SK-N-SH treated with all-trans-retinoic acid at 6 μM for 48 hours (cell line): ENCODE measurements at regions not wholly inside any gene's neighbourhood (a gene's known extent, or its start where the extent isn't known, plus 50 kb on each side); places are given as distances from the start of the nearest gene placed in this dataset.

Experiments used
- ATAC-seq: fragments of 200-7000 bp; cut with Tn5 transposase; 3 replicates; pipeline ENCODE4 v1.9.1; 2020; ENCODE audit warnings: mild to moderate bottlenecking, moderate library complexity
- ARNTL ChIP-seq: fragments of 450-650 bp; formaldehyde crosslinking; IDR thresholded peaks from 2 replicates; pipeline ENCODE4 v1.5.0; 2020; ENCODE audit warnings: low read depth, mild to moderate bottlenecking, moderate library complexity, borderline replicate concordance
- BACH2 ChIP-seq: fragments of 250-450 bp; sonication (Bioruptor Pico); IDR thresholded peaks from 2 replicates; pipeline ENCODE4 v1.9.0; 2021; ENCODE audit warnings: mild to moderate bottlenecking, borderline replicate concordance
- CREB5 ChIP-seq: fragments of 250-450 bp; sonication (Bioruptor Pico); IDR thresholded peaks from 2 replicates; pipeline ENCODE4 v1.5.1; 2020; ENCODE audit warnings: low read depth, mild to moderate bottlenecking, moderate library complexity
- CSDC2 ChIP-seq: fragments of 250-450 bp; sonication (Bioruptor Pico); IDR thresholded peaks from 2 replicates; pipeline ENCODE4 v1.5.0; 2020; ENCODE audit warnings: mild to moderate bottlenecking, moderate library complexity
- CSRNP3 ChIP-seq: fragments of 250-450 bp; sonication (Bioruptor Pico); IDR thresholded peaks from 2 replicates; pipeline ENCODE4 v1.5.1; 2021; ENCODE audit warnings: mild to moderate bottlenecking, moderate library complexity
- ESRRG ChIP-seq: fragments of 250-450 bp; sonication (Bioruptor Pico); IDR thresholded peaks from 2 replicates; pipeline ENCODE4 v1.6.1; 2021; ENCODE audit warnings: mild to moderate bottlenecking
- GLIS3 ChIP-seq: fragments of 250-450 bp; sonication (Bioruptor Pico); IDR thresholded peaks from 2 replicates; pipeline ENCODE4 v1.5.0; 2020; ENCODE audit warnings: mild to moderate bottlenecking, moderate library complexity
- ISL1 ChIP-seq: fragments of 250-450 bp; sonication (Bioruptor Pico); IDR thresholded peaks from 2 replicates; pipeline ENCODE4 v2.1.2; 2022; ENCODE audit warnings: mild to moderate bottlenecking, moderate library complexity
- OSR1 ChIP-seq: fragments of 250-450 bp; sonication (Bioruptor Pico); IDR thresholded peaks from 2 replicates; pipeline ENCODE4 v1.8.0; 2022; ENCODE audit warnings: moderate library complexity, mild to moderate bottlenecking, inconsistent platforms
- POU6F1 ChIP-seq: fragments of 250-450 bp; sonication (Bioruptor Pico); IDR thresholded peaks from 2 replicates; pipeline ENCODE4 v1.8.0; 2021; ENCODE audit warnings: low read depth, mild to moderate bottlenecking, moderate library complexity, borderline replicate concordance
- PPARA ChIP-seq: fragments of 250-450 bp; sonication (Bioruptor Pico); IDR thresholded peaks from 2 replicates; pipeline ENCODE4 v1.5.0; 2020; ENCODE audit warnings: mild to moderate bottlenecking, borderline replicate concordance
- RARB ChIP-seq: fragments of 250-450 bp; sonication (Bioruptor Pico); IDR thresholded peaks from 2 replicates; pipeline ENCODE4 v1.8.0; 2021; ENCODE audit warnings: mild to moderate bottlenecking, moderate library complexity
- SNAI2 ChIP-seq: fragments of 250-450 bp; sonication (Bioruptor Pico); IDR thresholded peaks from 2 replicates; pipeline ENCODE4 v1.5.0; 2020; ENCODE audit warnings: mild to moderate bottlenecking, moderate library complexity
- TCF4 ChIP-seq: fragments of 250-450 bp; sonication (Bioruptor Pico); IDR thresholded peaks from 2 replicates; pipeline ENCODE4 v1.8.0; 2021; ENCODE audit warnings: mild to moderate bottlenecking, moderate library complexity, borderline replicate concordance
- TOX ChIP-seq: fragments of 250-450 bp; sonication (Bioruptor Pico); IDR thresholded peaks from 2 replicates; pipeline ENCODE4 v1.8.0; 2021; ENCODE audit warnings: mild to moderate bottlenecking, moderate library complexity, borderline replicate concordance
- TSHZ2 ChIP-seq: fragments of 250-450 bp; sonication (Bioruptor Pico); IDR thresholded peaks from 2 replicates; pipeline ENCODE4 v1.5.0; 2020; ENCODE audit warnings: mild to moderate bottlenecking, moderate library complexity
- ZC3H10 ChIP-seq: fragments of 250-450 bp; sonication (Bioruptor Pico); IDR thresholded peaks from 2 replicates; pipeline ENCODE4 v1.5.1; 2021; ENCODE audit warnings: mild to moderate bottlenecking, moderate library complexity
- ZFP3 ChIP-seq: fragments of 250-450 bp; sonication (Bioruptor Pico); IDR thresholded peaks from 2 replicates; pipeline ENCODE4 v1.5.0; 2020; ENCODE audit warnings: mild to moderate bottlenecking, moderate library complexity
- ZFP30 ChIP-seq: fragments of 450-650 bp; formaldehyde crosslinking; IDR thresholded peaks from 2 replicates; pipeline ENCODE4 v1.5.0; 2022; ENCODE audit warnings: mild to moderate bottlenecking, moderate library complexity
- ZNF565 ChIP-seq: fragments of 450-650 bp; formaldehyde crosslinking; conservative IDR thresholded peaks from 2 replicates; pipeline ENCODE4 v1.5.0; 2020; ENCODE audit warnings: low read depth, mild to moderate bottlenecking, moderate library complexity
- ZNF70 ChIP-seq: fragments of 450-650 bp; formaldehyde crosslinking; IDR thresholded peaks from 2 replicates; pipeline ENCODE4 v1.5.0; 2020; ENCODE audit warnings: mild to moderate bottlenecking, moderate library complexity

GRCh38 chr9:90176901-90177300, 465.7 kb downstream of the DIRAS2 start:
- no peak for TF ChIP-seq CSDC2 (CRISPR knock-in tag)
- TF ChIP-seq ZFP30 (CRISPR knock-in tag), result no peak
- TF ChIP-seq OSR1 (CRISPR knock-in tag), result no peak
- no peak for TF ChIP-seq POU6F1 (CRISPR knock-in tag)
- no peak for ATAC-seq

GRCh38 chr9:90180381-90180780, 462.2 kb downstream of the DIRAS2 start:
- TF ChIP-seq ESRRG (CRISPR knock-in tag), result no peak
- TF ChIP-seq CSDC2 (CRISPR knock-in tag), result no peak
- TF ChIP-seq ZNF565 (CRISPR knock-in tag), result no peak
- TF ChIP-seq ZC3H10 (CRISPR knock-in tag), result no peak
- TF ChIP-seq ISL1 (CRISPR knock-in tag), result no peak
- no peak for TF ChIP-seq BACH2 (CRISPR knock-in tag)
- TF ChIP-seq ARNTL (CRISPR knock-in tag), result no peak
- TF ChIP-seq POU6F1 (CRISPR knock-in tag), result no peak
- TF ChIP-seq CREB5 (CRISPR knock-in tag), result no peak
- TF ChIP-seq ZNF70, result no peak
- no peak for ATAC-seq

GRCh38 chr9:90188656-90189055, 454.0 kb downstream of the DIRAS2 start:
- no peak for TF ChIP-seq CSRNP3 (CRISPR knock-in tag)
- no peak for TF ChIP-seq POU6F1 (CRISPR knock-in tag)
- TF ChIP-seq ARNTL (CRISPR knock-in tag), result no peak
- no peak for TF ChIP-seq ZNF70
- TF ChIP-seq CREB5 (CRISPR knock-in tag), result no peak
- no peak for TF ChIP-seq ESRRG (CRISPR knock-in tag)
- no peak for TF ChIP-seq SNAI2 (CRISPR knock-in tag)
- no peak for TF ChIP-seq TOX (CRISPR knock-in tag)
- no peak for TF ChIP-seq TSHZ2 (CRISPR knock-in tag)
- TF ChIP-seq GLIS3 (CRISPR knock-in tag), result no peak
- no peak for TF ChIP-seq ZC3H10 (CRISPR knock-in tag)
- no peak for TF ChIP-seq ZFP3 (CRISPR knock-in tag)
- TF ChIP-seq ISL1 (CRISPR knock-in tag), result no peak
- TF ChIP-seq RARB (CRISPR knock-in tag), result no peak
- TF ChIP-seq PPARA (CRISPR knock-in tag), result no peak
- TF ChIP-seq BACH2 (CRISPR knock-in tag), result no peak
- TF ChIP-seq TCF4 (CRISPR knock-in tag), result no peak
- no peak for TF ChIP-seq CSDC2 (CRISPR knock-in tag)
- TF ChIP-seq ZFP30 (CRISPR knock-in tag), result no peak
- TF ChIP-seq OSR1 (CRISPR knock-in tag), result no peak
- ATAC-seq, result no peak
